ENCODE measurements at regions not wholly inside any gene's neighbourhood (a gene's known extent, or its start where the extent isn't known, plus 50 kb on each side); places are given as distances from the start of the nearest gene placed in this dataset.

DNA sequence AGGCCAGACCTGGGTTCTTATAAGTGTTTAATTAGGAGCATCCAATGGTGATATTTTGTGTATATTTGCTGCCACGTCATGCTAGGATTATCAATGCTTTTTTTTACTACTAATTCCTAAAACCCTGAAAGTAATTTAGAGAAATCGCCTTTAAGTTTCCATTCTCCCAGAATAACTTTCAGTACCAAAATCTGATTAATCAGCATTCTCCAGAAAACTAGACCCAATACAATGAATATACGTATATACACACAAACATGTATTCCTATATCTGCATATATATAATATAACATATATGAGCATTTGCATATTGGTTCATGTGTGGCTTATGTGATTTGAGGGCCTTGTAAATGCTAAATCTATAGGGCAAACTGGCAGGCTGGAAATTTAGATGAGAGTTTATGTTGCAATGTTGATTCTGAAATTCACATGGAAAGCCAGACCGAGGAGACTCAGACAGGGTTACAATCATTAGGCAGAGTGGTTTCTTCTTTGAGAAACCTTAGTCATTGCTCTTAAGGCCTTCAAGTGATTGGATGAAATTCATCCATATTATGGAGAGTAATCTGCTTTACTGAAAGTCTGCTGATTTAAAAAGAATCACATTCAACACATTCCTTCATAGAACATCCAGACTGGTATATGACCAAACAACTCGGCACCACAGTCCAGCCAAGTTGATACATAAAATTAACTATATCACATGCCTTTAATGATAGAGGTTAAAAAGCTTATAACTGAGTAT lies 65.9 kb upstream of the RGPD4 start:
- DNase-seq (ENCODE audit: unreplicated experiment), result no peak
- CTCF ChIA-PET, result no interaction called here
- H3K27ac Mint-ChIP-seq (ENCODE audit: low read depth, unreplicated experiment), result no peak overlapping the region

DNA sequence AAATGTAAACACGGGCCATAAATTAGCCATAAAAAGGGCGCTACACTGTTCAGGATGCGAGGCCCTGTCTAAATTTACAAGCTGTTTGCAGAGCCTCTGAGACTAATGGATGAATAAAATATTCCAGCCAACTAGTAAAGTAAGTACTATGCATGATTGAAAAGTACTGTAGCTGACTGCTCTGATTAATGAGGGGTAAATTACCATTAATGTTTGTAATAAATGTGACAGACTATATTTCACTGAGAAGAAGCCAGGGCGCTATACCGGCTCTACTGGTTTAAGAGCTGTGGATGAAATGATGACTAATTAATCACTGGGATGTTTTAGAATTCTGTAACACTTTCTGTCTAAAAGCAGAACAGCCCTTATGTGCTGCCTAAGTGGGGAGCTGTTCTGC lies 54.3 kb upstream of the RGPD4 start:
- DNase-seq (ENCODE audit: unreplicated experiment), result no peak
- POLR2A ChIA-PET, result interaction anchor here (0.5 kb wide), 1 partner anchor 251 kb away, joined by 4 read pairs; no protein-coding TSS in a partner anchor
- H3K4me3 Mint-ChIP-seq (ENCODE audit: unreplicated experiment), result no peak overlapping the region
- no peaks in the 10 kb centered on the region for H3K27me3 Mint-ChIP-seq (ENCODE audit: insufficient read depth, unreplicated experiment)
- H3K9me3 Mint-ChIP-seq (ENCODE audit: unreplicated experiment), result no peaks in the 10 kb centered on the region
- TF ChIP-seq, protein P1, sequence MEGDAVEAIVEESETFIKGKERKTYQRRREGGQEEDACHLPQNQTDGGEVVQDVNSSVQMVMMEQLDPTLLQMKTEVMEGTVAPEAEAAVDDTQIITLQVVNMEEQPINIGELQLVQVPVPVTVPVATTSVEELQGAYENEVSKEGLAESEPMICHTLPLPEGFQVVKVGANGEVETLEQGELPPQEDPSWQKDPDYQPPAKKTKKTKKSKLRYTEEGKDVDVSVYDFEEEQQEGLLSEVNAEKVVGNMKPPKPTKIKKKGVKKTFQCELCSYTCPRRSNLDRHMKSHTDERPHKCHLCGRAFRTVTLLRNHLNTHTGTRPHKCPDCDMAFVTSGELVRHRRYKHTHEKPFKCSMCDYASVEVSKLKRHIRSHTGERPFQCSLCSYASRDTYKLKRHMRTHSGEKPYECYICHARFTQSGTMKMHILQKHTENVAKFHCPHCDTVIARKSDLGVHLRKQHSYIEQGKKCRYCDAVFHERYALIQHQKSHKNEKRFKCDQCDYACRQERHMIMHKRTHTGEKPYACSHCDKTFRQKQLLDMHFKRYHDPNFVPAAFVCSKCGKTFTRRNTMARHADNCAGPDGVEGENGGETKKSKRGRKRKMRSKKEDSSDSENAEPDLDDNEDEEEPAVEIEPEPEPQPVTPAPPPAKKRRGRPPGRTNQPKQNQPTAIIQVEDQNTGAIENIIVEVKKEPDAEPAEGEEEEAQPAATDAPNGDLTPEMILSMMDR (IDR thresholded peaks at IDR 0.05; ENCODE audit: unreplicated experiment), result no peak
- CTCF ChIA-PET, result interaction anchor here (1.1 kb wide), 1 partner anchor 31 kb away, joined by 3 read pairs; no protein-coding TSS in a partner anchor
- H3K36me3 Mint-ChIP-seq (ENCODE audit: insufficient read depth, unreplicated experiment), result no peaks in the 10 kb centered on the region
- peaks cover 20% of the 10 kb centered on the region for H3K4me1 Mint-ChIP-seq (ENCODE audit: insufficient read depth, unreplicated experiment)
- intact Hi-C loops (cut with micrococcal nuclease), result no loop called here
- no TSS peak for BruUV-seq (replicated peaks)
- no peak overlapping the region for H3K27ac Mint-ChIP-seq (ENCODE audit: low read depth, unreplicated experiment)

More for the DNA sequence above, 65.9 kb upstream of the RGPD4 start:
- POLR2A ChIA-PET, result no interaction called here
- no peaks in the 10 kb centered on the region for H3K27me3 Mint-ChIP-seq (ENCODE audit: insufficient read depth, unreplicated experiment)
- no peaks in the 10 kb centered on the region for H3K36me3 Mint-ChIP-seq (ENCODE audit: insufficient read depth, unreplicated experiment)
- no peaks in the 10 kb centered on the region for H3K9me3 Mint-ChIP-seq (ENCODE audit: unreplicated experiment)
- TF ChIP-seq, protein P1 (IDR thresholded peaks at IDR 0.05; ENCODE audit: unreplicated experiment), result no peak
- no peak overlapping the region for H3K4me3 Mint-ChIP-seq (ENCODE audit: unreplicated experiment)
- BruUV-seq (replicated peaks), result no TSS peak
- intact Hi-C loops (cut with micrococcal nuclease), result no loop called here
- no peaks in the 10 kb centered on the region for H3K4me1 Mint-ChIP-seq (ENCODE audit: insufficient read depth, unreplicated experiment)

DNA sequence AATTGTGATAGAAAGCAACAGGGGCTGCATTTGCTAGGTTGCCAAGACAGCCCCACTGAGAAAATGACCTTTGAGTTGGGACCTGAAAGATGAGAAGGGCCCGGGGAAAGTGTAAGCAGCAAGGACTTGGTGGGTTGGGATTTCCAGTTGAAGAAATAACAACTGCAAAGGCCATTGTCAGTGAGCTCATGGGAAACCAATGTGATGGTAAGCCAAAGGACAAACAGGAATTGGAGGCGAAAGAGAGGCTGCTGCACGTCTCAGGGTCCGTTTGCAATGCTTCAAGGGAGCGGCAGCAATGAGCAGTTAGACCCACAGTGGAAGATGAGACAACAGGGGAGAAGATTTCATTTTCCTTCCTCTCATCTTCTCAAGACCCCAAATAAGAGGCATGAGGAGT lies 51.5 kb upstream of the RGPD4 start:
- DNase-seq (ENCODE audit: unreplicated experiment), result no peak
- Mint-ChIP-seq H3K27ac (ENCODE audit: low read depth, unreplicated experiment) (no peak overlapping the region), H3K9me3 (ENCODE audit: unreplicated experiment) (no peaks in the 10 kb centered on the region), H3K36me3 (ENCODE audit: insufficient read depth, unreplicated experiment) (no peaks in the 10 kb centered on the region), H3K4me1 (ENCODE audit: insufficient read depth, unreplicated experiment) (peaks cover 30% of the 10 kb centered on the region), H3K27me3 (ENCODE audit: insufficient read depth, unreplicated experiment) (no peaks in the 10 kb centered on the region), H3K4me3 (ENCODE audit: unreplicated experiment) (no peak overlapping the region)
- intact Hi-C loops (cut with micrococcal nuclease), result no loop called here
- no TSS peak for BruUV-seq (replicated peaks)
- CTCF ChIA-PET, result no interaction called here
- POLR2A ChIA-PET, result no interaction called here
- TF ChIP-seq, protein P1 (IDR thresholded peaks at IDR 0.05; ENCODE audit: unreplicated experiment), result no peak

DNA sequence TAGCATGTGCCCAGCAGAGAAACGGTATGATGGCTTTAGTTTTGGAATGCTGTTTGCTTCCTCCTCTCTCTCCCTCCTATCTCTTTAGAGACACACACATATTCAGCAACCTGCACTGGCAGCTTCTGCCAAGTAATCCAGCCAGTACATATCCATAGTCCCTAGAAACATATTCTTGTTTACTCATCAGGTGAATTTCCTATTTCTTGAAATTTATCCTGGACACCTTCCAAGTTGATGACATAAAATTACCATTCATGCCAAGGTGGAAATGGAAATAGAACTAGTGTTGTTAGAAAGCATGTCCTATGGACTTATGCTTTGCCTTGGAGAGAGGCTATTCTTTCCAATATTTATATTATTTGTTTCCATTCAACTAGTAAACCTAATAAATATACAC lies 50.9 kb upstream of the RGPD4 start:
- Mint-ChIP-seq H3K27me3 (ENCODE audit: insufficient read depth, unreplicated experiment) (no peaks in the 10 kb centered on the region), H3K36me3 (ENCODE audit: insufficient read depth, unreplicated experiment) (no peaks in the 10 kb centered on the region), H3K4me1 (ENCODE audit: insufficient read depth, unreplicated experiment) (peaks cover 30% of the 10 kb centered on the region), H3K9me3 (ENCODE audit: unreplicated experiment) (no peaks in the 10 kb centered on the region), H3K4me3 (ENCODE audit: unreplicated experiment) (no peak overlapping the region), H3K27ac (ENCODE audit: low read depth, unreplicated experiment) (no peak overlapping the region)
- intact Hi-C loops (cut with micrococcal nuclease), result no loop called here
- BruUV-seq (replicated peaks), result no TSS peak
- TF ChIP-seq, protein P1 (IDR thresholded peaks at IDR 0.05; ENCODE audit: unreplicated experiment), result no peak
- ChIA-PET POLR2A (no interaction called here), CTCF (no interaction called here)
- peak; percentile 39 for DNase-seq (ENCODE audit: unreplicated experiment)

Data from MCF 10A (cell line).